T-helper 2 cell (primary cell): ENCODE measurements at regions not wholly inside any gene's neighbourhood (a gene's known extent, or its start where the extent isn't known, plus 50 kb on each side); places are given as distances from the start of the nearest gene placed in this dataset.
A peak's percentile ranks its signal among the peaks of the same experiment; 100 is the strongest.

Experiments
- DNase-seq, 5 experiments: peaks; one replicate each; pipeline versions ENCODE4 v3.0.0 to v3.0.0-alpha.2; 2012 to 2022

DNA sequence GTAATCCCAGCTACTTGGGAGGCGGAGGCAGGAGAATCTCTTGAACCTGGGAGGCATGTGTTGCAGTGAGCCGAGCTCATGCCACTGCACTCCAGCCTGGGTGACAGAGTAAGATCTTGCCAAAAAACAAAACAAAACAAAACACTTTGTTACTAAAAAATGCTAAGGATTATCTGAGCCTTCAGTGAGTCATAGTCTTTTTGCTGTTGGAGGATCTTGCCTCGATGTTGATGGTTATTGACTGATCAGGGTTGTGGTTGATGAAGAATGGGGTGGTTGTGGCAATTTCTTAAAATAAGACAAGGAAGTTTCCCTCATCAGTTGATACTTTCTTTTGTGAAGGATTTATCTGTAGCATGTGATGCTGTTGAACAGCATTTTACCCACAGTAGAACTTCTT, 196.8 kb upstream of the HDDC2 start:
- DNase-seq: no peak

GRCh38 chr6:125499535-125499934, 197.8 kb upstream of the HDDC2 start:
- no peak for DNase-seq

DNA sequence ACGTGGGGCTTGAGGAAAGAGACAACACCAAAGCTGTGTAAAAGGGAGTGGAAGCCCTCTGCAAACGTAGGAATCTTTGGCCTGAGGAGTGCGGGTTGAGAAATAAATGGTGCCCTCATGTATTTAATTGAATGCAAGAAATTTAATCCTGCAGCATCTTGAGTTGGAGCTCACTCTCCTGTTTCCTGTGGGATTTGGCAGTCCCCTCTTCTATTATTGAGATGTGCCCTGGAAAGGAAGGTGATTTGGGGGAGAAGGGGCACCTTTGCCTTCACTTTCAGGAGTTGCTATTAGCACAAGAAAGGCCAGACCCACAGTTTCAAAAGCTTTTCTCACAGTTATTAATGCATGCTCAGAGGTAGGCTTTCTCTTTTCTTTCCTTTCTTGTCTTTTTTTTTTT, 201.4 kb upstream of the HDDC2 start:
- DNase-seq: no peak

DNA sequence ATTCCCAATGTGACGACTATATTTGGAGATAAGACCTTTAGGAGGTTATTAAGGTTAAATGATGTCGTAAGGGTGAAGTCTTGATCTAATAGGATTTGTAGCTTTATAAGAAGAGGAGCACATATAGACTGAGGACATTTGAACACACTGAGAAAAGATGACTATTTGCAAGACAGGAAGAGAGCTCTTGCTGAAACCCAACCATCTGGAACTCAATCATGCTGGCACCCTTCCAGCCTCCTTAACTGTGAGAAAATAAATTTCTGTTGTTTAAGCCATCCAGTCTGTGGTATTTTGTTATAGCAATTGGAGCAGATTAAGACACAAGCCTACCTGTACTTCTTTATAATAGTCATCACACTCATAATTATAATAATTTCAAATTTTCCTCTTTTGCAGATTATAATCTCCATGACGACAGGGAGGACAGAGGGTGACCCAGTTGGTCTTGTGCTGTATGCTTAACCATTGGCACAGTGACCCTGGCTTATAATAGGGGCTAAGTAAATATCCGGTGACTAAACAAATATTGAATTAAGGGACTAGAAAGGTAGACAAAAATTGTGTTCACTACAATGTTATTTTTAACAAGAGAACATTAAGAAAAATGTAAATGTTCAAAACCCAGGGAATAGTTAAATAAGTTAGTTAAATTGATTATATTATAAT, 206.4 kb upstream of the HDDC2 start:
- no peak for DNase-seq

DNA sequence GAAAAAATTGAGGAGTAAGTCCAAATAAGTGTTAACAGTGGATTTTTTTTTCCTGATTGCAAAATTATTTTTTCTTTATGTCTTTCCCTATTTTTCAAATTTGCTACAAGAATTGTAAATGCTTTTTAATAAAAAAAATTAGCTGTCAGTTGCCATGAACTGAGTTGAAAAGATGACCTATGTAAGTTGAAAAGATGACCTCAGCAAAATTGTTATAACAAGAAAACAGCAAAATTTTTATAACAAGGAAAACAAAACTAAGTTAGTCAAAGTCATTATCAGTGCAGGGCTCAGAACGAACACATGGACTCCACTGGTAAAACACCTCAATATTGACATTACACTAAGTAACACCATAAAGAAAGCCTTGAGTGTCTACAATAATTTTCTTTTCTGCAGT, 207.0 kb upstream of the HDDC2 start:
- DNase-seq: no peak

DNA sequence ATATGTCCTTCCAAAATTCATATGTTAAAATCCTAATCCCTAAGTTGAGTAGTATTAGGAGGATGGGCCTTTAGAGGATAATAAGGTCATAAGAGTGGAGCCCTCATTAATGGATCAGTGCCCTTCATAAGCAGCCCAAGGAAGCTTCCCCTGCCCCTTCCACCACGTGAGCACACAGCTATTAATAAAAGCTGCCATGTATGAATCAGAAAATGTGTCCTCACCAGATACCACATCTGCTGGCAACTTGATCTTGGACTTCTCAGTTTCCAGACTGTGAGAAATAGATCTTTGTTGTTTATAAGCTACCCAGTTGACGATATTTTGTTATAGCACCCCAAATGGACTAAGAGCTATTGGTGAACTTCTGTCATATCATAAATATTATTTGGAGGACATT, 207.7 kb upstream of the HDDC2 start:
- no peak for DNase-seq

DNA sequence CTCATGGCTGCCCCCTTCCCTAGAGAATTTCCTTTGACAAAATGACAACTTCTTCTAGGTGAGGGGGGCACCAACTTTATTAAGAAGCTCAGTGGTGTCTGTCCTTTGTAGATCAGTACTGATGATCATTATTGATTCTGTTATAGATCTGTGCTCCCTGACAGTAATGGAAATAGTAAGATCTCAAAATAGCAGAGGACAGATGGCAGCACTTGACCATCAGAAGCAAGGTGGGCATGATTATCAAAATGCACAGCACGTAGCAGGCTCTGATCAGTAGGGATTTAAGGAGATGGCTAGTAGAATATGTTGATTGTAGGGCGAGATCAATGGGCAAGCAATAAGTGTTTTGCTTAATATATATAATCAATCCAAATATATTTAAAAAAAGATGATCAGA, 208.6 kb upstream of the HDDC2 start:
- DNase-seq: no peak

GRCh38 chr6:125511809-125512396, 210.1 kb upstream of the HDDC2 start:
- no peak for DNase-seq

- peak in 1 of 5 experiments; percentile 3 for DNase-seq
Measured at GRCh38 chr6:125512621-125513020, 210.9 kb upstream of the HDDC2 start.

- DNase-seq: no peak
Measured at GRCh38 chr6:125513978-125514377, 212.2 kb upstream of the HDDC2 start.

DNA sequence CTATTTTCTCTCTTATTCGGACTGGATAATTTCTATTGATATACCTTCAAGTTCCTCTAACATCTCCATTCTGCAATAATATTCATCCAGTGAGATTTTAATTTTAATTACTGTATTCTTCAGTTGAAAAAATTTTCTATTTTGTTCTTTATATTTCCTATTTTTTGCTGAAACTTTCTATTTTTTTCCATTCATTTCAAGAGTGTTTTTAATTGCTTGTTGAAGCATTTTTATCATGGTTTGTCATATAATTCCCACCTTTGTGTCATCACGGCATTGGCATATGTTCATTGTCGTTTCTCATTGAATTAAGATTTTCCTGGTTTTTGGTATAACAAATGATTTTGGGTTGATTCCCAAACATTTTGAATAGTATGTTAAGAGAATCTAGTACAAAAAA, 214.9 kb upstream of the HDDC2 start:
- no peak for DNase-seq

- no peak for DNase-seq
Measured at GRCh38 chr6:125519367-125519766, 217.6 kb upstream of the HDDC2 start.

DNA sequence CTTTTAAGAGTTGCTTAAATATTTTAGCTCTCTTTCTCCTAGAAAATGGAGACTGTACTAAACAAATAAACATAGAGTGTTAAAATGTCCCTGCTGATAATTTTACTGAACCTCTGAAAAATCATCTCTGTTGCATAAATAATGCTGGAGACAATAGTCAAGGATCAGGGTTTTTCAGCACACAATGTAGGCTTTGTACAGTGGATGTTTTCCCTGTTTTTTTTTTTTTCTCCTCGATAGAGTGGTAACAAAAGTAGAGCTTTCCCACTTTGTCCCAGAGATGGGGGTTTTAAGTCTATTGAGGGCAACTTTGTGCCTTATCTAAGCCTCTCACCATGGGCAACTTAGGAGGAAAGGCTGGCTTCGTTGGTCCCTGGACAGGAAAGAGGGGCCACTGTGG, 222.6 kb upstream of the HDDC2 start:
- DNase-seq: no peak

DNA sequence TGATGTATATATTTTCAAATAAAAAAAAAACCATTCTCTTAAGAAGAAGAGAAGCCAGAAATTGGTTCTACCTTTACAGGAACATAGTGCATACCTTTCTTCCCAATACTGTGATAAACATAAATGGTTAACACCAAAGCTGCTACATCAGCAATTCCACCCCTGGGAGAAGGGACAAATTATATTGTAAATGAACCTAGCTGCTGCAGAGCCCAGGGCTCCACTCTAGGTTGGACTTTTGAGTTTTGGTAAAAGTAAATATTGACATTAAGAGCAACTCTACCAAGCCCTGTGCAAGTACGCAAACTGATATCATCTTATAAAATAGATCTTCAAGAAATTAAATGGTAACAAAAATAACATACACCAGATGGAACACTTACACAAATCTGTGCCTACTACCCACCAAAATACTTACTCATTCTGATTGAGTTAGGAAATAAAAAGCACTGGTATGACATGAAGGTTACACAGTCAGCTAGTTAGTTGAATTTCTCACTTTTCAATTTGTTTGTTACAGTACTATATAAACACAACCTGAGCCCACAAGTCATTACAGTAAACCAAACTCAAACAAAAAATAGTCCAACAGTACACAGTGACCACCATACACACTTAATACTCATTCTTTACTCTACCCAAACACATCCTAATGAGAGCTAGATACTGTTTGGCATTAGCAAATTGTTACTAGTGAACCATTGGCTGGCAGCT, 223.3 kb upstream of the HEY2 start:
- DNase-seq: no peak

DNA sequence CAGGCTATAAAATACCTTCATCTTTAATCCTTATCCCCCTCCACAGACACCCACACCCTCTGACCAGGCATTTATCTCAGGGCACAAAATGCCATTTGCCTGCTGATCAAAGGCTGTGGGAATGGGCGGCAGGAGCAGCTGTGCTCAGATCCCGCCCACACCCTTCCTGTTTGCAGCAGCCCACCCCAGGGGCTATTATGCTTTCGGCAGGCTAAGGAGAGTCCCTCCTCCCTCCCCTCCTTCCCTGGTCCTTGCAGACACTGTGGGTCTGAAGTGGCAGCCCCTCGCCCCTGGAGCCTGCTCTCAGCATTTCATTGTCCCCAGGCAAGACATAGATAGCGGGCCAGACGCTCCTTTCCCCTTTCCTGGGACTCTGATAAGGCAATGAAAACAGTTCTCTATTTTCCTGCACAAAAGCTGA, 220.8 kb upstream of the HEY2 start:
- no peak for DNase-seq

DNA sequence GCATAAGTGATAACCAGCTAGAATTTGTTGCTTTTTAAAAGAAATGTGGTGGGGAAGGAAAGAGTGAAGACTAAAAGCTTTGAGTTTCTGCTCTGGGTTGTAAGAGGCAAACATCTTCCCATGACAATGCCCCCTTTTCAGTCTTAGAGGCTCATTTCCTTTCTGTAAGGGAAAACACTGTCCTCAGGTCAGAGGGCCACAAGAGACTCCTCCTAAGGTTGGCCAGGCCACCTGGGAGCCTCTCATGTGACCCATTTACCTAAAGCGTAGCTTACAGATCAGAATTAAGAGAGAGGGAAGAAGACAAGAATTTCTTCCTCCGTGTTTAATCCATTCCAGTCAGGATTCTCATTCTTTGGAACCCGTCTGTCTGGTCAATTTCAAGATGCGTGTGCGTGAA, 220.4 kb upstream of the HEY2 start:
- no peak for DNase-seq

DNA sequence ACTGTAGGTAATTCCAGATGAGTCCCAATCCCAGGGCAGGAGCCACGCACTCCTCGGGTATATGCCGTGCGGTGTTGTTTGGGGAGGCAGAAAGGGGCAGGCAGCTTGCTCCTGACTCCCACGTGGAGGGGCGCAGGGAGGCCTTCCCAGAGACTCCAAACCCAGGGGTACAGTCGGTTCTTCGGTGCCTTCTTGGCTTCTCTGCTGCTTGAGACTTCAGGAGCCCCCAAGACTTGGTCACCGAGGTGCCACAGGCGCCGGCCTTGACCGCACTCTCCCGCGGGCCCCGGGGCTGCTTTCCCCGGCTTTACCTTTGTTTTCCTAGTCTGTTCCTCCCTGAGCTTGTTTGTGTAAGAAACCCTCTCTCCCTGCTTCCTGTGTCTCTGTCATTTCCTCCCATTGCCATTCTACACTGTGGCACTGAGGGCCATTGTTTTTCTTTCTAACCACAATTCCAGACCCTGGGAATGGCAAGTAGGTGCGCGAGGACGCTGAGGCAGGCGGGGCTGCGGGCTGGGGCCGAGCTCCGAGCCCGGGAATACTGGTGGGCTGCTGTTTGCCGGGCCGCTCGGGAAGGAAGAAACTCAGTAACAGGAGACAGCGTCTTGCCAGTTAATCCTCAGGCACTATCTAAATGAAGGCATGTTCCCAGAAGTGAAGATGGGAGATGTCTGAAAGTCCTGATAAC, 215.6 kb upstream of the HEY2 start:
- no peak for DNase-seq

GRCh38 chr6:125534430-125535263, 214.8 kb upstream of the HEY2 start:
- no peak for DNase-seq

- no peak for DNase-seq
Measured at GRCh38 chr6:125537090-125537489, 212.3 kb upstream of the HEY2 start.

DNA sequence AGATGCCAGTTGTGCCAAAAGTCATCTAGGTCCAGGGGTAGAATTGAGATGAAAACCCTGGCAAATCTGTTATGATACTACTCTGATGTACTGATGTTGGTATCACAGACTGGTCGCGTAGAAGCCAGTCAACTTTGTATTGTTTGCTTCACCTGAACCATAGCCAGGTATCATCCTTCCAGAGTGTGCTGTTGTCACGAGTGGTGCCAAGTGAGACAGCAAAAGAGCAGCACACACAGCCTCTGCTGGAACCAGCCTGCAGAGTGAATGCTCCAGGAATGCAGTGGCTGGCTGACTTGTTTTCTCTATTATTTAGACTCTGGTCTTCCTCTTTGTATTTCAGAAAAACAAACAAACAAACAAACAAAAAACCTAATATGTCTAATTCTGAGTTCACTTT, 209.5 kb upstream of the HEY2 start:
- no peak for DNase-seq

GRCh38 chr6:125544819-125545218, 204.6 kb upstream of the HEY2 start:
- DNase-seq: no peak

GRCh38 chr6:125546841-125547251, 202.6 kb upstream of the HEY2 start:
- DNase-seq: no peak

DNA sequence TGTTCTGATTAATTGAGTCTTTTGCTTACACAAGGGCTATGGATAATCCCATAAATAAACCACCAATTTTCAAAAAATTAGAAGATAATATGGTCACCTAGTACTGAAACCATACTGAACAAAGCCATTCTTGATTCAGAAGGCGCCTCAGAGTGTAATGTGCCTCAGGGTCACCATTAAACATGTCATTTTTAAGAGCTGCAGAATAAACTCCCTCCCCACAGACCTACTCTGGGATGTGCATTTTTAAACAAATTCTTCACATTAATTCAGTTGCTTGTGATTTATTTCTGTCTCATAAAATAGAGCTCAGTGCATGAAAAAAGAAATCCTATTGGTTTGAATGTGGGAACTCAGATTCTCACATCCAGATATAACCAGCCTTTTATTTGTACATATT, 202.1 kb upstream of the HEY2 start:
- DNase-seq: no peak
